ENCODE measurements at regions not wholly inside any gene's neighbourhood (a gene's known extent, or its start where the extent isn't known, plus 50 kb on each side); places are given as distances from the start of the nearest gene placed in this dataset.

DNA sequence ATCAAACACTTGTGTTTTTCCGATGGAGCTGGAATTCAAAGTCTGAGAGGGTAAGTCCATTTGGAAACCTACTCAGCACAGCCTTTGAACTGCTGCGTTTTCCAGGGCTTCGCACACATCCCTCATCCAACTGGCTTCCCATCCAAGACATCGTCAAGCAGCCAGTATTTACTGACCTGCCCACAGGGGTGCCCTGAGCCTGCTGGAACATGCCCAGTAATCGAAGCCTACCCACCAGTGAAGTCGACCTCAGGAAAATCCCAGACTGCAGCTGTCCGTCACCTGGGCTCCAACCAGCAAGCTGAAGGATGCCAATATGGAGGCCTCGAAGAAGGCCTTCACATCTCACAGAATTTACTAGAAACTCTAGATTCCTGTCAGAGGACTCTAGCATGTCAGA is 261.6 kb downstream of the PLPP3 start:
- no peak for TF ChIP-seq POLR2AphosphoS5 (IDR thresholded peaks at IDR 0.05)
- TF ChIP-seq CTCF (IDR thresholded peaks at IDR 0.05): no peak
- no peak for TF ChIP-seq POLR2A (IDR thresholded peaks at IDR 0.05)

All from prostate gland (tissue), 2 donors.